ENCODE measurements at regions not wholly inside any gene's neighbourhood (a gene's known extent, or its start where the extent isn't known, plus 50 kb on each side); places are given as distances from the start of the nearest gene placed in this dataset.

- TF ChIP-seq, protein P1, sequence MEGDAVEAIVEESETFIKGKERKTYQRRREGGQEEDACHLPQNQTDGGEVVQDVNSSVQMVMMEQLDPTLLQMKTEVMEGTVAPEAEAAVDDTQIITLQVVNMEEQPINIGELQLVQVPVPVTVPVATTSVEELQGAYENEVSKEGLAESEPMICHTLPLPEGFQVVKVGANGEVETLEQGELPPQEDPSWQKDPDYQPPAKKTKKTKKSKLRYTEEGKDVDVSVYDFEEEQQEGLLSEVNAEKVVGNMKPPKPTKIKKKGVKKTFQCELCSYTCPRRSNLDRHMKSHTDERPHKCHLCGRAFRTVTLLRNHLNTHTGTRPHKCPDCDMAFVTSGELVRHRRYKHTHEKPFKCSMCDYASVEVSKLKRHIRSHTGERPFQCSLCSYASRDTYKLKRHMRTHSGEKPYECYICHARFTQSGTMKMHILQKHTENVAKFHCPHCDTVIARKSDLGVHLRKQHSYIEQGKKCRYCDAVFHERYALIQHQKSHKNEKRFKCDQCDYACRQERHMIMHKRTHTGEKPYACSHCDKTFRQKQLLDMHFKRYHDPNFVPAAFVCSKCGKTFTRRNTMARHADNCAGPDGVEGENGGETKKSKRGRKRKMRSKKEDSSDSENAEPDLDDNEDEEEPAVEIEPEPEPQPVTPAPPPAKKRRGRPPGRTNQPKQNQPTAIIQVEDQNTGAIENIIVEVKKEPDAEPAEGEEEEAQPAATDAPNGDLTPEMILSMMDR (IDR thresholded peaks at IDR 0.05; ENCODE audit: unreplicated experiment) = no peak
- no peak overlapping the region for H3K4me3 Mint-ChIP-seq (ENCODE audit: low read depth, unreplicated experiment)
- CTCF ChIA-PET = interaction anchor here (0.7 kb wide), 1 partner anchor 80 kb away, joined by 7 read pairs; no protein-coding TSS in a partner anchor
- no TSS peak for BruUV-seq (replicated peaks)
- H3K27me3 Mint-ChIP-seq (ENCODE audit: unreplicated experiment) = no peaks in the 10 kb centered on the region
- H3K9me3 Mint-ChIP-seq (ENCODE audit: low read depth, unreplicated experiment) = peaks cover 7% of the 10 kb centered on the region
- no peaks in the 10 kb centered on the region for H3K4me1 Mint-ChIP-seq (ENCODE audit: low read depth, unreplicated experiment)
- no peak for DNase-seq
- H3K27ac Mint-ChIP-seq (ENCODE audit: unreplicated experiment) = no peak overlapping the region
- intact Hi-C loops (cut with micrococcal nuclease; ENCODE audit: unreplicated experiment) = no loop called here
- no peaks in the 10 kb centered on the region for H3K36me3 Mint-ChIP-seq (ENCODE audit: insufficient read depth, unreplicated experiment)
Measured at GRCh38 chr14:46734286-46734685, 82.7 kb upstream of the RPL10L start.

- intact Hi-C loops (cut with micrococcal nuclease; ENCODE audit: unreplicated experiment) = no loop called here
- CTCF ChIA-PET = no interaction called here
- no TSS peak for BruUV-seq (replicated peaks)
- no peak overlapping the region for H3K4me3 Mint-ChIP-seq (ENCODE audit: low read depth, unreplicated experiment)
- no peaks in the 10 kb centered on the region for H3K27me3 Mint-ChIP-seq (ENCODE audit: unreplicated experiment)
- H3K27ac Mint-ChIP-seq (ENCODE audit: unreplicated experiment) = no peak overlapping the region
- H3K9me3 Mint-ChIP-seq (ENCODE audit: low read depth, unreplicated experiment) = peaks cover 2% of the 10 kb centered on the region
- no peaks in the 10 kb centered on the region for H3K36me3 Mint-ChIP-seq (ENCODE audit: insufficient read depth, unreplicated experiment)
- no peaks in the 10 kb centered on the region for H3K4me1 Mint-ChIP-seq (ENCODE audit: low read depth, unreplicated experiment)
- TF ChIP-seq, protein P1 (IDR thresholded peaks at IDR 0.05; ENCODE audit: unreplicated experiment) = no peak
- no peak for DNase-seq
Measured at GRCh38 chr14:46717211-46717610, 65.6 kb upstream of the RPL10L start.
